ENCODE measurements at regions not wholly inside any gene's neighbourhood (a gene's known extent, or its start where the extent isn't known, plus 50 kb on each side); places are given as distances from the start of the nearest gene placed in this dataset.

GRCh38 chr10:131452926-131453720 lies 141.6 kb upstream of the TCERG1L start:
- ChIA-PET CTCF (interaction anchor here (0.5 to 2.1 kb wide), 5 partner anchors 11 to 510 kb away, joined by 3 to 11 read pairs (median 4); no protein-coding TSS in a partner anchor), POLR2A (ENCODE audit: low non-redundant PET) (no interaction called here)
- DNase-seq (ENCODE audit: low spot score) = no peak
- no peak for TF ChIP-seq CTCF (conservative IDR thresholded peaks at IDR 0.05; ENCODE audit: low read depth)
- H3K27ac ChIP-seq = no peak overlapping the region

- no peak overlapping the region for H3K27ac ChIP-seq
- TF ChIP-seq CTCF (conservative IDR thresholded peaks at IDR 0.05; ENCODE audit: low read depth) = peak; percentile 36
- ChIA-PET CTCF (interaction anchor here (0.5 to 2.1 kb wide), 15 partner anchors 11 to 511 kb away, joined by 3 to 11 read pairs (median 3); no protein-coding TSS in a partner anchor), POLR2A (ENCODE audit: low non-redundant PET) (no interaction called here)
- peak; percentile 41 for DNase-seq (ENCODE audit: low spot score)
These were observed 142.5 kb upstream of the TCERG1L start for GRCh38 chr10:131453721-131454634.

DNA sequence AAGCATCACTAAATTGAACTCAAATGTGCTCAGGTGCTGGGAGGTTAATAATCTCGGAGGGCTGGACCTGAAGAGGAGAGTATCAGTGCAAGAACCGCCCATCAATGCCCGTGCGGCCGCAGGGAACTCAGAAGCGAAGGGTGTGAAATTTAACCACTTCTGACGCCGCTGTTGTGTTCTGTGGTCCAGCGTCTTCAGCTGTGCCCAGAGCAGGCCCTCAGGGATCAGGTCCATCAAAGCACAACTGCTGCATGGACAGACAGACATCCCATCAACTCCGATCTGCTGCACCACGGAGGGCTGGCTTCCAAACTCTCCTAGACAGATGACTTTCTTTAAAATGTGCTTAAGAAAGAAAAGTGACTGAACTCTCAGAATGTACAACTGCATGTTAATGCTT lies 144.9 kb upstream of the TCERG1L start:
- TF ChIP-seq CTCF (conservative IDR thresholded peaks at IDR 0.05; ENCODE audit: low read depth) = no peak
- DNase-seq (ENCODE audit: low spot score) = no peak
- ChIA-PET POLR2A (ENCODE audit: low non-redundant PET) (no interaction called here), CTCF (no interaction called here)
- no peak overlapping the region for H3K27ac ChIP-seq

DNA sequence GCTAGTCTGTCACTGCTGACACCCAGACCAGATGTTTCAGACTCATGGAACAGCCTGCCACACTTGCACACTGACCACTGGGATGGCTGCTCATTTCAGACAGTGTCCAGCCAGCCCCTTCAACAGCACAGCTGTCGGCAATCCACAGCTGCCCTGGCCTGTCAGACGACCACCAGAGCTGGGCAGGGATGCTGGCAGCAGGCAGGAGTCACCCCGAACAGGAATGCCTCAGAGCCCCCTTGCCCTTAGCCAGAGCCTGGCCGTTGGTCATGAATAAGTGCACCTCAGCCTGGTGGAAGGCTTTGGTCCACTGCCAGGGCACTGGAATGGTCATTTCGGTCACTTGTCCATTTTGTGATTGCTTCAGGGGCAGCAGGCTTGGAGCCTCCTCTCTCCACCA lies 149.6 kb upstream of the TCERG1L start:
- ChIA-PET POLR2A (ENCODE audit: low non-redundant PET) (no interaction called here), CTCF (interaction anchor here (0.7 kb wide), 1 partner anchor 166 kb away, joined by 3 read pairs; no protein-coding TSS in a partner anchor)
- TF ChIP-seq CTCF (conservative IDR thresholded peaks at IDR 0.05; ENCODE audit: low read depth) = no peak
- no peak for DNase-seq (ENCODE audit: low spot score)
- no peak overlapping the region for H3K27ac ChIP-seq

- ChIA-PET CTCF (interaction anchor here (1.4 kb wide), 1 partner anchor 10 kb away, joined by 9 read pairs; no protein-coding TSS in a partner anchor), POLR2A (ENCODE audit: low non-redundant PET) (no interaction called here)
These were observed 153.3 kb upstream of the TCERG1L start for GRCh38 chr10:131464789-131465188.

More at GRCh38 chr10:131464789-131465188, 153.3 kb upstream of the TCERG1L start:
- no peak overlapping the region for H3K27ac ChIP-seq
- DNase-seq (ENCODE audit: low spot score) = no peak
- TF ChIP-seq CTCF (conservative IDR thresholded peaks at IDR 0.05; ENCODE audit: low read depth) = no peak
